ENCODE measurements at regions not wholly inside any gene's neighbourhood (a gene's known extent, or its start where the extent isn't known, plus 50 kb on each side); places are given as distances from the start of the nearest gene placed in this dataset.

- TF ChIP-seq CTCF (IDR thresholded peaks at IDR 0.05; ENCODE audit: low read length) (no peak), EZH2 (optimal IDR thresholded peaks at IDR 0.05; ENCODE audit: low read depth, low read length) (no peak)
Observed at GRCh38 chr1:105101261-105101660, 1351.6 kb downstream of the AMY1C start.

Measured in MM.1S (cell line).